ENCODE measurements at regions not wholly inside any gene's neighbourhood (a gene's known extent, or its start where the extent isn't known, plus 50 kb on each side); places are given as distances from the start of the nearest gene placed in this dataset.

GRCh38 chr18:22006458-22006857 lies 162.9 kb upstream of the GATA6 start:
- no peak for DNase-seq (ENCODE audit: low read depth)
- no peak for TF ChIP-seq CTCF (IDR thresholded peaks at IDR 0.05; ENCODE audit: low read depth, low read length, missing control alignments)
- H3K4me3 ChIP-seq (ENCODE audit: low read depth, low read length), result no peak overlapping the region

GRCh38 chr18:22009242-22009641 lies 160.1 kb upstream of the GATA6 start:
- no peak overlapping the region for H3K4me3 ChIP-seq (ENCODE audit: low read depth, low read length)
- no peak for DNase-seq (ENCODE audit: low read depth)
- TF ChIP-seq CTCF (IDR thresholded peaks at IDR 0.05; ENCODE audit: low read depth, low read length, missing control alignments), result no peak

- no peak overlapping the region for H3K4me3 ChIP-seq (ENCODE audit: low read depth, low read length)
- no peak for DNase-seq (ENCODE audit: low read depth)
These were observed 155.4 kb upstream of the GATA6 start for GRCh38 chr18:22013993-22014392.

GRCh38 chr18:22015156-22015555 lies 154.2 kb upstream of the GATA6 start:
- DNase-seq (ENCODE audit: low read depth), result no peak
- no peak overlapping the region for H3K4me3 ChIP-seq (ENCODE audit: low read depth, low read length)
- TF ChIP-seq CTCF (IDR thresholded peaks at IDR 0.05; ENCODE audit: low read depth, low read length, missing control alignments), result no peak

More at GRCh38 chr18:22013993-22014392, 155.4 kb upstream of the GATA6 start:
- no peak for TF ChIP-seq CTCF (IDR thresholded peaks at IDR 0.05; ENCODE audit: low read depth, low read length, missing control alignments)

GRCh38 chr18:22018366-22018765 lies 151.0 kb upstream of the GATA6 start:
- no peak for DNase-seq (ENCODE audit: low read depth)
- H3K4me3 ChIP-seq (ENCODE audit: low read depth, low read length), result no peak overlapping the region
- no peak for TF ChIP-seq CTCF (IDR thresholded peaks at IDR 0.05; ENCODE audit: low read depth, low read length, missing control alignments)

- TF ChIP-seq CTCF (IDR thresholded peaks at IDR 0.05; ENCODE audit: low read depth, low read length, missing control alignments), result no peak
- DNase-seq (ENCODE audit: low read depth), result no peak
These were observed 150.2 kb upstream of the GATA6 start for GRCh38 chr18:22019193-22019592.

GRCh38 chr18:22020127-22020866 lies 149.1 kb upstream of the GATA6 start:
- no peak overlapping the region for H3K4me3 ChIP-seq (ENCODE audit: low read depth, low read length)
- no peak for TF ChIP-seq CTCF (IDR thresholded peaks at IDR 0.05; ENCODE audit: low read depth, low read length, missing control alignments)
- no peak for DNase-seq (ENCODE audit: low read depth)

More at GRCh38 chr18:22019193-22019592, 150.2 kb upstream of the GATA6 start:
- no peak overlapping the region for H3K4me3 ChIP-seq (ENCODE audit: low read depth, low read length)
